ENCODE measurements at regions not wholly inside any gene's neighbourhood (a gene's known extent, or its start where the extent isn't known, plus 50 kb on each side); places are given as distances from the start of the nearest gene placed in this dataset.

- Histone ChIP-seq H3K36me3 (ENCODE audit: control insufficient read depth, insufficient read depth, low read length) (no peaks in the 10 kb centered on the region), H3K9me1 (ENCODE audit: control insufficient read depth, insufficient read depth, low read length) (no peaks in the 10 kb centered on the region), H3K79me2 (ENCODE audit: control insufficient read depth, insufficient read depth, low read length) (no peaks in the 10 kb centered on the region), H3K4me1 (replicated peaks in 1 of 2; ENCODE audit: control insufficient read depth in 2 of 2, insufficient read depth in 2 of 2, low read length in 2 of 2) (no peaks in the 10 kb centered on the region), H3K9me3 (replicated peaks; ENCODE audit: control insufficient read depth, insufficient read depth, low read depth, low read length) (no peaks in the 10 kb centered on the region), H2AFZ (ENCODE audit: low read depth, low read length) (no peak overlapping the region), H3K27me3 (ENCODE audit: control insufficient read depth in 2 of 2, insufficient read depth in 2 of 2, low read length in 2 of 2) (no peaks in the 10 kb centered on the region), H4K20me1 (replicated peaks; ENCODE audit: control insufficient read depth, insufficient read depth, low read length) (no peaks in the 10 kb centered on the region), H3K9ac (ENCODE audit: insufficient read depth in 1 of 2, low read depth in 2 of 2, low read length in 2 of 2) (no peak overlapping the region), H3K4me3 (no peak overlapping the region), H3K4me2 (ENCODE audit: insufficient read depth, low read length) (no peak overlapping the region), H3K27ac (ENCODE audit: extremely low read depth, low read depth, low read length) (no peak overlapping the region)
- no peak for ATAC-seq
- in situ Hi-C loops (cut with MboI), result no loop called here
- DNase-seq (ENCODE audit: extremely low read depth in 1 of 4, low spot score in 3 of 4), result no peak
- WGBS (ENCODE audit: insufficient coverage, low coverage, missing lambda C conversion rate), result 0% methylated on average over 3 of the region's 3 CpGs
- no peak for TF ChIP-seq MLLT1 (IDR thresholded peaks at IDR 0.05)
- TF ChIP-seq ETS2 (tag; IDR thresholded peaks at IDR 0.05; ENCODE audit: borderline replicate concordance, poor library complexity, severe bottlenecking), result no peak
- TF ChIP-seq RBBP5 (IDR thresholded peaks at IDR 0.05; ENCODE audit: borderline replicate concordance, insufficient read depth, low read length, poor library complexity, severe bottlenecking), result no peak
- no peak for TF ChIP-seq ZNF263 (CRISPR knock-in tag; IDR thresholded peaks at IDR 0.05; ENCODE audit: borderline replicate concordance)
- no peak for TF ChIP-seq TEAD4 (IDR thresholded peaks at IDR 0.05; ENCODE audit: low read length)
- TF ChIP-seq TEAD4 (CRISPR knock-in tag; IDR thresholded peaks at IDR 0.05; ENCODE audit: borderline replicate concordance), result no peak
- no peak for TF ChIP-seq ZNF431 (CRISPR knock-in tag; IDR thresholded peaks at IDR 0.05)
- intact Hi-C loops (cut with micrococcal nuclease), result no loop called here
- no peak for FAIRE-seq
- CTCF ChIA-PET (ENCODE audit: low intra/inter-chr PET ratio), result no interaction called here
- POLR2A ChIA-PET, result no interaction called here
- no TSS peak for BruUV-seq (replicated peaks)
Measured at GRCh38 chr5:114206640-114207039, 155.2 kb upstream of the KCNN2 start.
